Upper lobe of left lung (tissue), 4 donors: ENCODE measurements at regions not wholly inside any gene's neighbourhood (a gene's known extent, or its start where the extent isn't known, plus 50 kb on each side); places are given as distances from the start of the nearest gene placed in this dataset.

Experiments
- POLR2A ChIP-seq, 4 donors: fragments of 450-650 bp; IDR thresholded peaks; one replicate each; pipeline ENCODE4 v1.5.1; 2016 to 2017; ENCODE audit warnings: antibody characterized with exemption in 4 of 4, mild to moderate bottlenecking in 2 of 4
- TF ChIP-seq, protein P1 (sequence below), 6 experiments: fragments of 450-650 bp in 4 of 6; fragments of 200-600 bp in 2 of 6; sonication (generic) in 2 of 6; IDR thresholded peaks; one replicate each; pipeline ENCODE4 v1.5.1; 2016 to 2019; ENCODE audit warnings: antibody characterized with exemption in 6 of 6

DNA sequence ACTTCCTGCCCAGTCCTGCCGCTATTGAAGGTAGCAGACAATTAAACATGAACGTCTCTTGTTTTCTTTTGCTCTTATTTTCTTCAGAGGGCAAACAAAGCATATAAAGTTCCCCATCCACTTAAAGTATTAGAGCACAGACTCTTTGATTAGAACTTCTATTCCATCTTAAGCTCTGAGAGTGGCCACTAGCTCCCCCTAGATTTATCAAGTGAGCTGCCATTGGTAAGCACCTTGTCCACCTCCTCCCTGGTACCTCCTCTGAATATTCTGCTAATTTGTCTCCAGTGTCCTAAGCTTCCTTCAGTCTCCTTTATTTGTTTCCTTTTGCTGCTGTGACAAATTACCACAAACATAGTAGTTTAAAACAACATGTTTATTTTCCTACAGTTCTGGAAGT lies 264.3 kb upstream of the KCNN2 start:
- TF ChIP-seq, protein P1, sequence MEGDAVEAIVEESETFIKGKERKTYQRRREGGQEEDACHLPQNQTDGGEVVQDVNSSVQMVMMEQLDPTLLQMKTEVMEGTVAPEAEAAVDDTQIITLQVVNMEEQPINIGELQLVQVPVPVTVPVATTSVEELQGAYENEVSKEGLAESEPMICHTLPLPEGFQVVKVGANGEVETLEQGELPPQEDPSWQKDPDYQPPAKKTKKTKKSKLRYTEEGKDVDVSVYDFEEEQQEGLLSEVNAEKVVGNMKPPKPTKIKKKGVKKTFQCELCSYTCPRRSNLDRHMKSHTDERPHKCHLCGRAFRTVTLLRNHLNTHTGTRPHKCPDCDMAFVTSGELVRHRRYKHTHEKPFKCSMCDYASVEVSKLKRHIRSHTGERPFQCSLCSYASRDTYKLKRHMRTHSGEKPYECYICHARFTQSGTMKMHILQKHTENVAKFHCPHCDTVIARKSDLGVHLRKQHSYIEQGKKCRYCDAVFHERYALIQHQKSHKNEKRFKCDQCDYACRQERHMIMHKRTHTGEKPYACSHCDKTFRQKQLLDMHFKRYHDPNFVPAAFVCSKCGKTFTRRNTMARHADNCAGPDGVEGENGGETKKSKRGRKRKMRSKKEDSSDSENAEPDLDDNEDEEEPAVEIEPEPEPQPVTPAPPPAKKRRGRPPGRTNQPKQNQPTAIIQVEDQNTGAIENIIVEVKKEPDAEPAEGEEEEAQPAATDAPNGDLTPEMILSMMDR (IDR thresholded peaks at IDR 0.05) = no peak
- no peak for TF ChIP-seq POLR2A (IDR thresholded peaks at IDR 0.05)
